ENCODE measurements at regions not wholly inside any gene's neighbourhood (a gene's known extent, or its start where the extent isn't known, plus 50 kb on each side); places are given as distances from the start of the nearest gene placed in this dataset.

DNA sequence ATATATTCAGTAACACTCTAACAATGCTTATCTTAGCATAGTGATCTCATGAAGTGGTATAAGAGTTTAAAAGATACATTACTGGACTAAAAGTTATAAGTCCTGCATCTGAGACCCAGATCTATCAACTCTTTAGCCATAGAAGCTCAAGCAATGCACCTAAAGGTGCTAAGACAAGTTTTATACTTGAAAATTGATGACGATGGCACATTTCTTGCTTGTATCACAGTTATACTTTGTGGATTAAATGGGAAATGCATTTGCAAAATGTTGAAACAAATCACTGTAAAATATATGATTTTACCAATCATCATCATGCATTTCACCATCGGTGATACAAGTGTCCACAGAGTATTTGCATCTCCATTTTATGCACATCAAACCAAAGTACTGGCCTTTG is 525.3 kb upstream of the ZNF385D start (continued):
- no peak for TF ChIP-seq STAT6 (CRISPR knock-in tag; conservative IDR thresholded peaks at IDR 0.05; ENCODE audit: low read depth)
- TF ChIP-seq ZNF423 (CRISPR knock-in tag; IDR thresholded peaks at IDR 0.05), result no peak
- TF ChIP-seq FOXK1 (CRISPR knock-in tag; IDR thresholded peaks at IDR 0.05), result no peak
- no peak for TF ChIP-seq ARID4B (CRISPR knock-in tag; IDR thresholded peaks at IDR 0.05; ENCODE audit: borderline replicate concordance)
- no peak for TF ChIP-seq CBFB (CRISPR knock-in tag; IDR thresholded peaks at IDR 0.05; ENCODE audit: low read depth)
- TF ChIP-seq NR2C2 (CRISPR knock-in tag; IDR thresholded peaks at IDR 0.05), result no peak
- no peak for TF ChIP-seq SMAD4 (CRISPR knock-in tag; IDR thresholded peaks at IDR 0.05)
- no peak for TF ChIP-seq JUN (CRISPR knock-in tag; IDR thresholded peaks at IDR 0.05)
- TF ChIP-seq ETV6 (CRISPR knock-in tag; IDR thresholded peaks at IDR 0.05), result no peak
- TF ChIP-seq, protein P1, sequence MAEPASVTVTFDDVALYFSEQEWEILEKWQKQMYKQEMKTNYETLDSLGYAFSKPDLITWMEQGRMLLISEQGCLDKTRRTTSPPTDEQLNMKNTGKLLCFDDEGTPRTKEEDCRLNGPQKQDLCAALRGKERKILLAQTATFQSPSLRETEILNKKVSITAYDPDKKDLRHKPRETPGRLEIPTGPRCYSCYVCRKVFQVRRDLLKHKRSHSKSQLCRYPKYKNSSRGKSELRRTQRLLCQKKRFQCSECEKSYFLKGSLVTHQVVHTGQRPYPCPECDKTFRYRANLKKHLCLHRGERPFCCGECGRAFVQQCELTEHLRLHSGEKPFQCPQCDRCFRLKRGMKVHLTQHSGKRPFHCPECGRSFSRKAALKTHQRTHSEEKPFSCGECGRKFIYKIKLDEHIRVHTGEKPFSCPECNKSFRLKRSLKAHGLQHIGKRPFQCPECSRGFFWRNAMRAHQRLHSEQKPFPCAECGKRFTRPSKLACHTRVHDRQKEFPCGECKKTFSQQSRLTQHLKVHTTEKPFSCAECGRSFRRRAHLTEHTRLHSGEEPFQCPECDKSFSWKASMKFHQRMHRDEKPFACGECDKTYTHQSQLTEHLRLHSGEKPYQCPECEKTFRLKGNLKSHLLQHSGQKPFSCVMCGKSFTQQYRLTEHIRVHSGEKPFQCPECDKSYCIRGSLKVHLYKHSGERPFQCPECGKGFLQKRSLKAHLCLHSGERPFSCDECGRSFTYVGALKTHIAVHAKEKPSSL (CRISPR knock-in tag; conservative IDR thresholded peaks at IDR 0.05), result no peak
- TF ChIP-seq ZSCAN18 (CRISPR knock-in tag; IDR thresholded peaks at IDR 0.05), result no peak
- TF ChIP-seq ZNF671 (CRISPR knock-in tag; IDR thresholded peaks at IDR 0.05), result no peak

- H3K4me1 Mint-ChIP-seq, result peaks cover 12% of the 10 kb centered on the region
- H3K27me3 Mint-ChIP-seq (ENCODE audit: low read depth), result no peaks in the 10 kb centered on the region
- no peaks in the 10 kb centered on the region for H3K9me3 Mint-ChIP-seq
- H3K4me3 Mint-ChIP-seq, result no peak overlapping the region
- no peak for DNase-seq (ENCODE audit: low spot score)
- H3K27ac Mint-ChIP-seq, result no peak overlapping the region
- ATAC-seq, result no peak
- POLR2A ChIA-PET, result no interaction called here
- CTCF ChIA-PET, result no interaction called here
- H3K36me3 Mint-ChIP-seq, result no peaks in the 10 kb centered on the region
- TF ChIP-seq, protein P2, sequence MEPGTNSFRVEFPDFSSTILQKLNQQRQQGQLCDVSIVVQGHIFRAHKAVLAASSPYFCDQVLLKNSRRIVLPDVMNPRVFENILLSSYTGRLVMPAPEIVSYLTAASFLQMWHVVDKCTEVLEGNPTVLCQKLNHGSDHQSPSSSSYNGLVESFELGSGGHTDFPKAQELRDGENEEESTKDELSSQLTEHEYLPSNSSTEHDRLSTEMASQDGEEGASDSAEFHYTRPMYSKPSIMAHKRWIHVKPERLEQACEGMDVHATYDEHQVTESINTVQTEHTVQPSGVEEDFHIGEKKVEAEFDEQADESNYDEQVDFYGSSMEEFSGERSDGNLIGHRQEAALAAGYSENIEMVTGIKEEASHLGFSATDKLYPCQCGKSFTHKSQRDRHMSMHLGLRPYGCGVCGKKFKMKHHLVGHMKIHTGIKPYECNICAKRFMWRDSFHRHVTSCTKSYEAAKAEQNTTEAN (CRISPR knock-in tag; IDR thresholded peaks at IDR 0.05), result no peak
- TF ChIP-seq, protein P3, sequence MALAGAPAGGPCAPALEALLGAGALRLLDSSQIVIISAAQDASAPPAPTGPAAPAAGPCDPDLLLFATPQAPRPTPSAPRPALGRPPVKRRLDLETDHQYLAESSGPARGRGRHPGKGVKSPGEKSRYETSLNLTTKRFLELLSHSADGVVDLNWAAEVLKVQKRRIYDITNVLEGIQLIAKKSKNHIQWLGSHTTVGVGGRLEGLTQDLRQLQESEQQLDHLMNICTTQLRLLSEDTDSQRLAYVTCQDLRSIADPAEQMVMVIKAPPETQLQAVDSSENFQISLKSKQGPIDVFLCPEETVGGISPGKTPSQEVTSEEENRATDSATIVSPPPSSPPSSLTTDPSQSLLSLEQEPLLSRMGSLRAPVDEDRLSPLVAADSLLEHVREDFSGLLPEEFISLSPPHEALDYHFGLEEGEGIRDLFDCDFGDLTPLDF (CRISPR knock-in tag; IDR thresholded peaks at IDR 0.05), result no peak
- TF ChIP-seq ETV6 (CRISPR knock-in tag; IDR thresholded peaks at IDR 0.05) (no peak), ESRRA (CRISPR knock-in tag; IDR thresholded peaks at IDR 0.05; ENCODE audit: borderline replicate concordance) (no peak), ZMAT4 (CRISPR knock-in tag; IDR thresholded peaks at IDR 0.05) (no peak), NR2C2 (CRISPR knock-in tag; IDR thresholded peaks at IDR 0.05) (no peak)
- TF ChIP-seq, protein P4, sequence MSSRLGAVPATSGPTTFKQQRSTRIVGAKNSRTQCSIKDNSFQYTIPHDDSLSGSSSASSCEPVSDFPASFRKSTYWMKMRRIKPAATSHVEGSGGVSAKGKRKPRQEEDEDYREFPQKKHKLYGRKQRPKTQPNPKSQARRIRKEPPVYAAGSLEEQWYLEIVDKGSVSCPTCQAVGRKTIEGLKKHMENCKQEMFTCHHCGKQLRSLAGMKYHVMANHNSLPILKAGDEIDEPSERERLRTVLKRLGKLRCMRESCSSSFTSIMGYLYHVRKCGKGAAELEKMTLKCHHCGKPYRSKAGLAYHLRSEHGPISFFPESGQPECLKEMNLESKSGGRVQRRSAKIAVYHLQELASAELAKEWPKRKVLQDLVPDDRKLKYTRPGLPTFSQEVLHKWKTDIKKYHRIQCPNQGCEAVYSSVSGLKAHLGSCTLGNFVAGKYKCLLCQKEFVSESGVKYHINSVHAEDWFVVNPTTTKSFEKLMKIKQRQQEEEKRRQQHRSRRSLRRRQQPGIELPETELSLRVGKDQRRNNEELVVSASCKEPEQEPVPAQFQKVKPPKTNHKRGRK (CRISPR knock-in tag; IDR thresholded peaks at IDR 0.05; ENCODE audit: borderline replicate concordance), result no peak
Measured at GRCh38 chr3:22284559-22284958, 533.5 kb upstream of the ZNF385D start.

Data from WTC11 (cell line).